Effector CD8-positive, alpha-beta T cell (primary cell): ENCODE measurements at regions not wholly inside any gene's neighbourhood (a gene's known extent, or its start where the extent isn't known, plus 50 kb on each side); places are given as distances from the start of the nearest gene placed in this dataset.

Experiments
- DNase-seq: peaks from one replicate; lab custom pipeline; 2025; lab: John Stamatoyannopoulos, UW

DNA sequence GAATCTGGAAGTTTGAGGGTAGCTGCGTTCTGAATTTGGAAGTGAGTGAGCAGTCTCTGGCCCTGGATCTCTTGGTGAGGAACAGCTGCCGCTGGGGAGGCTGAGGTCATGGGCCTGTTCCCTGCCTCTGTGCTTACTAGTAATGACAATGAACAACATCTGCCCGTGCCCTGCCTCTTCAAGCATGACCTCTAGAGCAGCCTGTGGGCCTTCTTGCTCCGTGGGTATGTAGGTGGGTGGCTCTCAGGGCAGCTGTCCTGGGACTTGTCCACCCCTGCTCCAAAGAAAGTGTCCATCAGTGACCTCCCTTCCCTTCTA lies 186.2 kb downstream of the CXCL12 start:
- DNase-seq: no peak

DNA sequence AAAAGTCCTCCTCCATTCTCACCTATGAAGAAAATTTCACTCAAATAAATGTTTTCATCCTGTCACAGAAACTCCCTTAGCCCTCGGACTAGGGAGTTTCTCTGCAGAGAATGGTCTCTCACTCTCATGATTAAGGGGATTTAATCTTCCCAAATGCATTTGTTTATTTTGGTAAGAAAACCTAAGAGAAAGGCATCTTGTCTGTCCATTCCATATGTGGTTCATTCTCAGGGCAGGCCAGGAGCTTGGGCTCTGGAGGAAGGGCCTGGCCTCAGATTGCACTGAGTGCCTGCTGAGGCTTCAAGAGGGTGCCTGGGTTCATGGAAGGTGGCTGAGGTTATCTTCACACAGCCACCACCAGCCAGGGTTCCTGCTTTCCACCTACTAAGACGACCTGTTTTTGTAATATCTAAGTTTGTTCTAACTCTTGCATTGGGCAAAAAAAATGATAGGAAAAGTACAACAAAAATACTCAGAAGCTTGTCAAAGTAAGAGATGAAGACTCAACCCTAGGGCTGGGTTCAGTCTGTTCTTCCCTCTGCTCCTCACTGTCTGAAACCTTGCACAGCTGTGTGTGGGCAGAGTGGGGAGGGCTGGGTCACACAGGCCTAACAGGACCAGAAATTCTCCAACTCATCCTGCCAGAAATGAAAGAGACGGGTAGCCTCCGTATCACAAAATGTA lies 186.7 kb downstream of the CXCL12 start:
- no peak for DNase-seq

DNA sequence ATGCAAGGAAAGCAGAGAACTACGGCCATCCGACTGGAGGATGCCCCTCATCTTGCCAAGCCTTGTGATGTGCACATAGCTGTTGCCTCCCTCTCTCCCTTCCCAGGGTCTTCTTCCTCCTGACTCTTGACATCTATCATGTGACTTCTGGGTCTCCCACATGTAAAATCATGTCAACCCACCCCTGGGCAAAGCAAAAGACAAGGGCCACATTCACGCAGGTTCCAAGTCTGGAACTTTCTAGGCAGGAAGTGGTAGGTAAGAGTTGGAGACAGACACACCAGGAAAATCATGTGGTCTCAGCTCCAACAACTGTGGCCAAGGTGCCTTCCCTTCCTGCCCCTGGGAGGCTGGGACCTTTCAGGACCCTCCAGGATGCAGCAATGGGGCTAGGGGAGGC lies 187.3 kb downstream of the CXCL12 start:
- DNase-seq: no peak

DNA sequence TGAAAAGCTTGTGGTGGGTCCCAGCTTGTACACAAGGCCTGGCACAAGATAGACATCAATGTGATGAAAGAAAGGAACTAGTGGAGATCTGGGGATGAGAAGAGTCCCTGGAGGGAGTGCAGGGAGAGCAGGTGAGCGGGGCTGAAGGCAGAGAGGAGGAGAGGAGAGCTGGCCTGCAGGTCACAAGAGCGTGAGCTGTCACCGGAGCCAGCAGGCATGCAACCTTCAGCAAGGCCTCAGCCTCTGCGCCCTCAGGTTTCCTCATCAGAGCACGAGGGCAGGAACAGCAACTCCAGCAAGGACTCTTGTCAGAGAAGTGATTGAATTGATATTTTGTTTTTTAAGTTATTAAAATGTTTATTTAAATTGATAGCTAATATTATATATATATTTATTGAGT lies 188.6 kb downstream of the CXCL12 start:
- DNase-seq: no peak

DNA sequence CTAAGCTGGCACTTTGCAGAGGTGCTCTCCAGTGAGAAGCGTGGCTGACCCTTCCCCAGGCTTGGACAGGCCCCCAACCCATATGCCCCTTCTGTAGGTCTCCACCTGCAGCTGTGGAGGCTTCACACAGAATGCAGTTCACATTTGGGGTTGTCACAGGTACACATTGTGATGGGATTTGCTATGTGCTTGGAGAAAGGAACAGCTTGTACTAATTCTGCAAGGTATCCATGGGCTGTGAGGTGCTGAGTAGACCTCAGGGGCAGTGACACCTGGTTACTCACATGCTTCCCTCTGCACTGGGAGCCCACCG lies 188.9 kb downstream of the CXCL12 start:
- no peak for DNase-seq

DNA sequence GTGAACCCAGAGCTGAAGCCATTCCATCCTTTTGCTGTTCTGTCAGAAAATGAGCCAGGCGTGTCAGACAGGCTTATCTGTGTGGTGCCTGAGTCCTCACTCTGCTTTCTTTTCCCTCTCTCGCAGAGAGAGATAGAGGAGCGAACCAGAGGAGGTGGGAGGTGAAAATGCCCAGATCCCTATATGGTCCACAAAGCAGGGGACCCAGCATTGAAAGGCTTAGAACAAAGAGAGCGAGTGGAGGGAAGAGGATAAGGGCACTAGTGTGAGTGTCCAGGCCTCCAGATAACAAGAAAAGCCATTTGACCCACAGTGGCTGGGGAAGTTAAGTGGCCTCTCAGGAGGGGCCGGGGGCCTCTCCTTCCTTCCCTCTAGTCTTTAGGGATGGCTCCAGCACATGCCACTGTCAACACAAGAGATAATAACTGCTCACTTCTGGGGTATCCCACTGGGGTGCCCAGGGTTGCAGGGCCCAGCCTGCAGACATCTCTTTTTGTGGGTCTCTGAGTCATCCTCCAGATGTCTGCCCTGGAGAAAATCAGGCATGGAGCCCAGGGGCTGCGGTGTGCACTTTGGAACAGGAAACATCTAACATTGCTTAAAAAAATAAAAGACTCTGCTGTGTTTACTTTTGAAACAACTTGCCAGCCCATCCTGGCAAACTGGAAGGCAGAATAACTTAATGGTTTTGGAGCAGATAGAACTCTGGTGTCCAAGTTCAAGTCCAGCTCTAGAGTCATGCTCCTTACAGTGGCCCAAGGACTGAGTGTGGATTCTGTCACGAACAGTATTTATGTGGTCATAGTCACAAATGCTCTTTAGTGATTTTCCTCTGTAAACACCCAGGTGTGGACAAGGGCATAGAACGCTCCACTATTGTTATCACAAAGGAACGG lies 189.5 kb downstream of the CXCL12 start:
- no peak for DNase-seq

DNA sequence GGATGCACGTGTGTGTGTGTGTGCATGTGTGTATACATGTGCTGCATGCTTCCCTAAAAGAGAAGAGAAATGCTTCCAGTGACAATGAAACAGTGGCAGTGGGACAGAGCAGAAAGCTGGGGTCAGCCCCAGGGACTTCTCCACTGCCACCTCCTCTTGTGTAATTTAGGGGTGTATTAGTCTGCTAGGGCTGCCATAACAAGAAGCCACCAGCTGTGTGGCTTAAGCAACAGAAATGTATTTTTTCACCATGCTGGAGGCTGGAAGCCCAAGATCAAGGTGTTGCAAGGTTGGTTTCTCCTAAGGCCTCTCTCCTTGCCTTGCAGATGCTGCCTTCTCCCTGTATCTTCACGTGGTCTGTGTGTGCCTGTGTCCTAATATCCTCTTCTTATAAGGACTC lies 190.5 kb downstream of the CXCL12 start:
- no peak for DNase-seq

DNA sequence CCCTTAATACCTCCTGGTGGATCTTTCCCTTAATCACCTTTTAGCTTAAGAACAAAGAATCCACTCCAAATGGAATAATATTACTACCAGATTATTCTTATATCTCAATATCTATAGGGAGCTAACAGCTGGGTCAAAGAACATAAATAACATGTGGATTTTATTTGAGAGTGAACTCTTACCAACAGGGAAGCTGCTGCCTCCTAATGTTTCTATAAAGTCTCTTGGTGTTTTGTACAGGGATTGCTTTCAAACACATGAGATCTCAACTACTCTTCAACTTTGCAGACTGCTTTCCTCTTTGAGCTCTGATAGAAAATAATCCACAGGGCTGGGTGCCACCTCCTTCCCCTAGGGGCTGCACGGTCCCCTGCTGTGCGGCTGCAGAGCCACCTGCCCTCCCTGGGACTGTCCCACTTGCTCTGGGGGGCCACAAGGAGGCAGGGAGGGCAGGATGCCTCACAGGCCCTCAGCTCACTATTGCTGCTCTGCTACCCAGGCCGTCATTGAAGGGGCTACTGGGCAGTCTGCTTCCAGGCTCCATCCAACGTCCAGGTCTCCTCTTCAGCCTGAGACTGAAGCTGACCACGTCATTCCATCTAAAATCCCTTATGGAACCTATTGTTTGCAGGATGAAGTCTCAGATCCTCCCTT lies 191.2 kb downstream of the CXCL12 start:
- no peak for DNase-seq

DNA sequence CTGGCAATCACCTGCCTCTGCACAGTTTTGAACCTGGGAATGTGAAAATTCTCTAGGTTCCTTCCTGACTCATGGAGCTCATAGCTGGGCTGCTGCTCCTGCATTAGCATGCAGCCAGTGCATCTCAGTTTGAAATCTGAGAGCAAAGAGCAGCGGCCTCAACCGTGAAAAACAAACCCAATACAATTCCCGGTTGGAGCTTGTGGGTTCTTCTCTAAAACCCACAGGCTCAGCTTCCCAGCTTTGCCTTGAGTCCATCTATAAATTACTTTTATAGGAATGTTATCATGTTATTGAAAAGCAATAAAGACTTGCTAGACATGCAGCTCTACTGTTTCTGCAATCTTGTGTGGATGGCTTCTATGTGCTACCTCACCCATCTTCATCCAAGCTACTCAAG lies 191.7 kb downstream of the CXCL12 start:
- no peak for DNase-seq

DNA sequence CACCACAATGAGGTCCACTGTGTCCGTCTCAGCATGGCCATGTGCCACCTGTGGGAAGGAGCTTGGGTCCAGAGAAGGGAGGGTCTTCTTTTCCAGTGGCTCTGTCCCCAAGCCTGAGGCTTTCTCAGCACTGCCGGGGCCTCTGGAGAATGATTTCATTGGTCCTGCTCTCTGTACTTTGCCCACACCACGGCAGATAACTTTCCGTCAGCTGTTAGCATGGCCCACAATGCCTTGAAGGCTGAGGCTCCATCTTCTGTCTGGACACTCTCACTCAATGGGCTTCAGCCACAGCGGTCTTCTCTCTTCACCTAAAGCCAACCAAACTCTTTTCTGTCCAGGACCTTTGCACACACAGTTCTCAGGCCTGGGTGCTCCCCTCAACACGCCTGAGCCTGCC lies 192.5 kb downstream of the CXCL12 start:
- no peak for DNase-seq

DNA sequence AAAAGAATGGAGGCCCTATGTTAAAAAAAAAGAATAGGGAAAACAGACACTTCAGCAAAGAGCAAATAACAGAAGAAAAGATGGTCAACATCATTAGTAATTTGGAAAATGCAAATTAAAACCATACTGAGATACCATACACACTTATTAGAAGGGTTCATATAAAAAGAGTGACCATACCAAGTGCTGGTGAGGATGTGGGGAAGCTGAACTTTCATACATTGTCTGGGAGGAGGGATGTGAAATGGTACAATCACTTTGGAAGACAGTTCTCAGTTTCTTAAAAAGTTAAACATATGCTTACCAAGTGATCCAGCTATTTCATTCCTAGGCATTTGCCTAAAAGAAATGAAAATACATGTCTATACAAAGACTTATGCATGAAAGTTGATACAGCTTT lies 194.4 kb downstream of the CXCL12 start:
- DNase-seq: no peak

DNA sequence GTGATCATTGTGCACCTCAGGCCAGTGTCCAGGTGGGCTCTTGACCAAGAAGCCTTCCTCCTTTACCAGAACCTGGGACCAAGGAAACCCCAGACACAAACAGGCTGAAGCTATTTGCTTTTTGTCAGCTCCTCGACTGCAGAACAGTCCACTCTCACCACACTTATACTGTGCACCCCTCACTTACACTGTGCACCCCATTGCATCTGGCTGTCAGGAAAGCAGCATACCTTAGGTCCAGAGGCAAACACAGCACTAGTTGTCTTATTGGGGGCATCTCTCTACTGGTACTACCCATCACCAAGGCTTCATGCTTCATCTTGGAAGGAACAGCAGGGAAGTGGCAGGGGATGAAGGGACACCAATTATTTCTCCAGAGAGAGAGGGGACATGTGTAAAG lies 198.1 kb downstream of the CXCL12 start:
- no peak for DNase-seq

DNA sequence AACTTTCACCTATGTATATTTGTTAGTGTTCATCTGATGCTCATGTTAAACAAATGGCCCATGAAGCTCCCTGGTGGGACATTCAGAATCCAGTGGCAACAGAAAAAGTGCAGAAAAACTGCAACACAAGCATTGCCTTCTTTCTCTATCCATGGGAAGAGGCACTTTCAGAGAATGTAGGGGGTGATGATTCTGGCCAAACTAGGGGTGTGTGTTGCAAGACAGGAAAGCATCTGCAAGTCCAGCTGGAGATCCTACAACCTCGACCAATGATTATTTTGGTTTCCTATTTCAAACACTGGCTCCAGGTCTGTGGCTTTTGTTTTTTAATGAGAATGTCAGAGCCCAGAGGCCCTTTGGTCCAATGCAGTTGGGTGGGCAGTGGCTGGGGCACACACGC lies 198.7 kb downstream of the CXCL12 start:
- DNase-seq: no peak

DNA sequence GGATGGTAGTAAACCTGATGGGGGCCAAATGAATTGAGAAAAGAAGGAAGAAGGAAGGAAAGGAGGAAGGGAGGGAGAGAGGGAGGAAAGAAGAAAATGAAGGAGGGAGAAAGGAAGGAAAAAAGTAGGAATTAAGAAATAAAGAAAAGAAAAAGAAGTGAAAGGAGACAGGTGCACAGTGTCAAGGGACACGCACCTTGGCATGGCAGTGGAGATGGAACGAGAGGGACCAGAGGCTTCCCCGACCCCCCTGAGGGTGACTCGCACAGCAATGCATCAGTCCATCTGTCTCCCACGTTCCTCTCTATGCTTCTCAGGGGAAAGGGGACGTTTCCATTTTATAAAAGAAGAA lies 199.6 kb downstream of the CXCL12 start:
- DNase-seq: no peak

DNA sequence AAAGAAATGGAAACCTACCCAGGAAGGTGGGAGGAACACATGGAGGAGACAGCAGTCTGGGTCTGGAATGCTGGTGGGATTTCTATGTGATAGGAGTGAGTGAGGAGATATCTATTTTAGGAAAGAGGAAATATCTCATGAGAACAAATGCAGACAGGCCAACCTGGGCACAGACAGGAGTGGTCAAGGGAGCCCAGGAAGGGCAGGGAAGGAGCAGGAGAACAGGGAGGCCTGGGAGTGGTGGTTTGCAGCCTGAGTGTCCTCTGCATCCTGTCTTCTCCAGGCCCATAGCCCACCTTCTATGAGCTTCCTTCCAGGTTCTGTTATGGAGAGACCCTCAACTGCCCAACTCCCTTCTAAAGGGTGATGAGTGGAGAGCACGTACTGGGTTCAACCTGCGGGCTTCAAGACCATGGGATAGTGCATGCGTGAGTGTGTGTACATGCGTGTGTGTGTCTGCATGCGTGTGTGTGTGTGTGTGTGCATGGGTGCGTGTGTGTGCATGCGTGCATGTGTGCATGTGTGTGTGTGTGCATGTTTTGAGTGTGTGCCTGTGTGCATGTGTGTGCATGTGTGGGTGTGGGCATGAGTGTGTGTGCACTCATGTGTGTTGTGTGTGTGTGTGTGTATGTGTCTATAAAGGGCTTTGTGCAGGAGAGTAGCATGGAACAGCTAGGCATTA lies 200.1 kb downstream of the CXCL12 start:
- DNase-seq: no peak

DNA sequence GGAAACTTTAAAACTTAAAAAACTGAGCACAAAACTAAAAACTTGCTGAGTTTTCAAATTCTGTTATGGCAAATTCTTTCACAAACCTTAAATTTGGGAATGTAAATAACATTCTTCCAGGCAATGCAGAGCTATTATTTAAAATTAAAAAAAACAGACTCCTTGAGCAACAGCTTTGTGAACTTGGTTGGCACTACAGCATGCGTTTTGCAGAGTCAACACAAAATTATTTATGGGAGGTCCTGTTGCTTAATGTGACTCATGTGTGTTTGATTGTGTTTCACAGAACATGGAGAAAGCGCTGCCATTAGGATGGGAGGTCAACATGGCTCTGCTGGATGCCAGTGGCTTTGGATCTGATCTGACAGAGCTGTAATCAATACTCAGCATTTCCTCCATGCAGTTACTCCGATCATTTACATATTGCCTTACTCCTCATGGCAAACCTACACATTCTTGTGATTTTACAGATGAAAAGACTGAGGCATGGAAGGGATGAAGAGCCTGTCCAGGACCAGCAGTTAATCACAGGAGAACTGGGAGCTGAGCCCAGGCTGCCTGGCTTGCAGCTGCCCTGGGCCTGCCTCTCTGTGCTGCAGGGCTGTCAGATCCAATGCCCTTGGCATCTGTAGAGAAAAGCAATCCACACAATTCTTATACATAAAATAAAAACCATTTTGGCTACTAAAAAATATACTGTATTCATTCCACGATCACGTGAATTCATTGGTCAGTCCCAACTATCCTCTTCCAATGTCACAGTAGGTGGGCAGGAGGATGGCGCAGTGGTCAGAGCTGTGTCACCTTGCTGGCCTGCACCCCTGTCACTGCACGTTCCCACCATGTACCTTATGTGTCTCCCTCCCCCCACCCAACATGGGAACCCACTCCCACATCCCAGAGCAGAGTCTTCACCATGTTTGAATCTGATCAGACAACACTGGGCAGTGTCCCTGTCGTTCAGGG lies 200.9 kb downstream of the CXCL12 start:
- no peak for DNase-seq

DNA sequence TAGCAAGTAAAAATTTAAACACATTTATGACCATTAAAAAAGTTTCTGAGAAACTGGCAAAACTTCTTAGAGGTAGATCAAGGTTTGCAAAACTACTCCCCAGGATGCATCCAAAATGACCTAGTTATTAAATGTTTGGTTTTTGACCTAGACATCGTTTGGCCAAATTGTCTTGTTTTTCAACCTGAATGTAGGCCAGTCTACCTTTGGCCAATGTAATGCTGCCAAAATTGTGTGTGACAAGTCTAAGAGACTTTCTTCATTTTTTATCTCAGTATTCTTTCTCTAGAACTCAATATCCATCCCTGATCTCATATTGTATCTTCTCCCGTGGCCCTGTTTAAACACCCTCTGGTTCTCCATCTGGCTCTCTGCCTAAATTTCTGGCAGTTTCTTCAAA lies 202.0 kb downstream of the CXCL12 start:
- no peak for DNase-seq

DNA sequence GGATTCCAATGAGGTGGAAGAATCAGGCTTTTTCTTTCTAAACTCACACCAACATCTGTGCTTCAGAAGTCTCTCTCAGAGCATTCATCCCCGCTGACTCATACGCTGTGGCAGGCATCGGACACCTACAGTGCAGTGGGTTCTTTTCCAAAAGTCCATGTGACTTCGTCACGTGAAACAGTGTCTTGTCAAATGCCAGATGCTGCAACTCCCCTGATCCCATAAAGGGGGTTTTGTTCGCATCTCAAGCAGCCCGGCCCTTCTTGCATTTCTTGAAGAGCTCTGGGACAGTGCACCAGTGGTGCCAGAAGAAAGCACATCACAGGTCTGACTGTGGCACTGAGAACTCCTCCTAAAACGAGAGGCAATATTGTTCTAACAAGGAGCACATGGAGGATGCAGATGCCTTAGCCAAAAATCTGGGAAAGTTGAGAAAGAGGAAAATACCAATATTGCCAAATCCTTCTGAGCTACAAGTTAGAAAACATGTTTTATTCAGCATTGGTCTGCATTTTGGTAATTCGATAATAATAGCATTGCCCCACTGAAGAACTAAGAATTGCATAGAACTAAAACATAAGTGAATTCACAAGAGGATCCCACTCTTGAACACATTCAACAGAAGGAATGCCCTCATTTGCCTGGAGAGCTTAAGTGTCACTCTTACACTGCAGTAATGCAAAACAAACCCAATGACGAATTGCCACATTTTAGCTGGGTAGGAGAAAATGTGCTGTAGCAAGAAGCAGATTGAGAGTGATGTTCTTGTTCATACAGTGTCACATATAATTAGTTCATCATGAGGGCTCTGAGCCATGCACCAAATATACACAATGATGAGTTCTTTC lies 204.4 kb downstream of the CXCL12 start:
- DNase-seq: no peak

DNA sequence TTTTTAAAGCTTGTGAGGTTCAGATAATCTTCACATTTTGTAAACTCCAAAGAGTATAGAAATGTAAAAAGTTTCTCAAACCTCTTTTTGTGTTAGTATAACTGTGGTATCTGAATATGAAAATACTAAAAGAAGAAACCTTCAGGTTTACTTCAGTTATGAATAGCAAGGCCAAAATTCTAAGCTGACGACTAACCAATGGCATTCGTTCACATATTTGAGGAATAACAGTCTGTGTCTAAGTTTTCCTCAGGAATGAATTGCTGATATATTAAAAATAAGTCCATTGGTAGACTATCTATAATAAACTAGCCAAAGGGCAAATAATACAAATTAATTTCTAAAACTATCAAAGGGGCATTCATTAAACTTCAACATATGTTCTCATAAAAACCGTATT lies 206.0 kb downstream of the CXCL12 start:
- DNase-seq: no peak

DNA sequence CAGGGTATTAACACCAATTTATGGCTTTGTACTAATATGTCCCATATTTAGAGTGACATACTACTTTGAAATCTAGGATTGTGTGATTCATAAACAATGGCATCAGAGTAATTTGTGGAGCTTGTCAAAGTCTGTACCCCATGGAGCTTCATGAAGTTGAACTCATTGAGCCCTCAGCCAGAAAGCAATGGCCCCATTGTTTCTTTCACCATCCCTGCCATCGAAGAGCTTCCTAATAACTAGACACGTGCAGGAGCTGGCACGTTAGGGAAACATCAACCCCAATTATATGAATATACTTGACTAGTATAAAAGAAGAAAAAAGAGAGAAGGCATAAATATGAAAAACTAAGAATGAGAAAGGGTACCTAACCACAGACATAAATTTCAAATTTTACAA lies 206.6 kb downstream of the CXCL12 start:
- no peak for DNase-seq

DNA sequence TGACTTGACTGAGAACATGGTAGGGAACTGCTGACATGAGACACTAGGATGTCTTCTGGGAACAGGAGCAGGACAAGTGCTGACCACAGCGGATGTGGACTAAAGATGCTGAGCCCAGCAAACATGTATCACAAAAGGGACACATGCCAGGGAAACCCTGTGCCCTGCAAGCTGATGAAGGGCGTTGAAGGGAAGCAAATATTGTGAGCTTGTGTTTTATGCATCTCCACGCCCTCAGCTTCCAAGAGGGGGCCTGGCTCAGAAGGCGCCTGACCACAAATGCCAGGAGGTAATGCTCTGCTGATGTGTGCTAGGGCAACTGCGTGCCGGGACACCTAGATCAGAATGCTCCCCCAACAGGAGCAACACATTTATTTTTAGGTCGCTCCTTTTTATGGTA lies 207.3 kb downstream of the CXCL12 start:
- DNase-seq: no peak
